Tibial nerve (tissue), 4 donors: ENCODE measurements at regions not wholly inside any gene's neighbourhood (a gene's known extent, or its start where the extent isn't known, plus 50 kb on each side); places are given as distances from the start of the nearest gene placed in this dataset.

ENCODE experiments used
- CTCF ChIP-seq, 5 experiments: fragments of 200-600 bp in 3 of 5; fragments of 450-650 bp in 2 of 5; sonication (generic) in 3 of 5; IDR thresholded peaks; one replicate each; pipeline ENCODE4 v1.5.1; 2016 to 2019; ENCODE audit warnings: antibody characterized with exemption in 5 of 5, mild to moderate bottlenecking in 3 of 5, moderate library complexity in 2 of 5
- EP300 ChIP-seq, 2 donors: sonication (generic); formaldehyde crosslinking; IDR thresholded peaks; one replicate each; pipeline ENCODE4 v1.6.1; 2017; ENCODE audit warnings: antibody characterized with exemption in 2 of 2, mild to moderate bottlenecking in 1 of 2
- POLR2A ChIP-seq, 2 donors: fragments of 450-650 bp; IDR thresholded peaks; one replicate each; pipeline ENCODE4 v1.6.1; 2017; ENCODE audit warnings: antibody characterized with exemption in 2 of 2, mild to moderate bottlenecking in 2 of 2, moderate library complexity in 2 of 2

GRCh38 chr3:178117641-178118040, 418.6 kb upstream of the KCNMB2 start:
- TF ChIP-seq POLR2A (IDR thresholded peaks at IDR 0.05) (no peak), CTCF (IDR thresholded peaks at IDR 0.05) (no peak), EP300 (IDR thresholded peaks at IDR 0.05) (no peak)
